ENCODE measurements at regions not wholly inside any gene's neighbourhood (a gene's known extent, or its start where the extent isn't known, plus 50 kb on each side); places are given as distances from the start of the nearest gene placed in this dataset.

- H3K9me2 ChIP-seq (ENCODE audit: low read depth, low read length), result no peaks in the 10 kb centered on the region
- H3K4me2 ChIP-seq (ENCODE audit: low read length), result no peak overlapping the region
- no peak overlapping the region for H3K27ac ChIP-seq (ENCODE audit: low read depth, low read length, poor library complexity, severe bottlenecking)
- no peaks in the 10 kb centered on the region for H3K4me1 ChIP-seq (ENCODE audit: insufficient read depth, low read length, severe bottlenecking)
- H3K9ac ChIP-seq (ENCODE audit: low read length), result no peak overlapping the region
- H3F3A ChIP-seq (ENCODE audit: insufficient read depth, low read length), result no peaks in the 10 kb centered on the region
- no peaks in the 10 kb centered on the region for H3K9me3 ChIP-seq (ENCODE audit: low read length)
- H3K79me2 ChIP-seq (ENCODE audit: insufficient read depth, low read length), result no peaks in the 10 kb centered on the region
- no peaks in the 10 kb centered on the region for H3K36me3 ChIP-seq (ENCODE audit: insufficient read depth, low read length)
- H3K27me3 ChIP-seq (ENCODE audit: insufficient read depth, low read length), result no peaks in the 10 kb centered on the region
- TF ChIP-seq EZH2 (IDR thresholded peaks at IDR 0.05; ENCODE audit: borderline replicate concordance, low read length), result no peak
- no peak for TF ChIP-seq CTCF (IDR thresholded peaks at IDR 0.05; ENCODE audit: low read length)
- H4K20me1 ChIP-seq (ENCODE audit: insufficient read depth, low read length), result no peaks in the 10 kb centered on the region
- no peak overlapping the region for H3K4me3 ChIP-seq (ENCODE audit: low read depth, low read length, poor library complexity, severe bottlenecking)
- H2AFZ ChIP-seq (ENCODE audit: low read length), result no peak overlapping the region
Observed at GRCh38 chr7:116439005-116439404, 60.5 kb upstream of the CAV2 start.

- Histone ChIP-seq H3K4me3 (ENCODE audit: low read depth, low read length, poor library complexity, severe bottlenecking) (no peak overlapping the region), H3K27ac (ENCODE audit: low read depth, low read length, poor library complexity, severe bottlenecking) (no peak overlapping the region), H4K20me1 (ENCODE audit: insufficient read depth, low read length) (no peaks in the 10 kb centered on the region), H3K36me3 (ENCODE audit: insufficient read depth, low read length) (no peaks in the 10 kb centered on the region), H3K79me2 (ENCODE audit: insufficient read depth, low read length) (no peaks in the 10 kb centered on the region), H3K9ac (ENCODE audit: low read length) (no peak overlapping the region), H3K4me2 (ENCODE audit: low read length) (no peak overlapping the region), H2AFZ (ENCODE audit: low read length) (no peak overlapping the region), H3K9me2 (ENCODE audit: low read depth, low read length) (no peaks in the 10 kb centered on the region), H3K9me3 (ENCODE audit: low read length) (no peaks in the 10 kb centered on the region), H3K4me1 (ENCODE audit: insufficient read depth, low read length, severe bottlenecking) (no peaks in the 10 kb centered on the region), H3F3A (ENCODE audit: insufficient read depth, low read length) (no peaks in the 10 kb centered on the region), H3K27me3 (ENCODE audit: insufficient read depth, low read length) (no peaks in the 10 kb centered on the region)
- no peak for TF ChIP-seq EZH2 (IDR thresholded peaks at IDR 0.05; ENCODE audit: borderline replicate concordance, low read length)
- TF ChIP-seq CTCF (IDR thresholded peaks at IDR 0.05; ENCODE audit: low read length), result no peak
Observed at GRCh38 chr7:116439841-116440549, 59.5 kb upstream of the CAV2 start.

GRCh38 chr7:116441534-116441933, 58.0 kb upstream of the CAV2 start:
- Histone ChIP-seq H3K4me2 (ENCODE audit: low read length) (no peak overlapping the region), H3K9me3 (ENCODE audit: low read length) (no peaks in the 10 kb centered on the region), H3K79me2 (ENCODE audit: insufficient read depth, low read length) (no peaks in the 10 kb centered on the region), H3K4me1 (ENCODE audit: insufficient read depth, low read length, severe bottlenecking) (no peaks in the 10 kb centered on the region), H3K9me2 (ENCODE audit: low read depth, low read length) (no peaks in the 10 kb centered on the region), H3F3A (ENCODE audit: insufficient read depth, low read length) (no peaks in the 10 kb centered on the region), H3K4me3 (ENCODE audit: low read depth, low read length, poor library complexity, severe bottlenecking) (no peak overlapping the region), H4K20me1 (ENCODE audit: insufficient read depth, low read length) (no peaks in the 10 kb centered on the region), H3K27me3 (ENCODE audit: insufficient read depth, low read length) (no peaks in the 10 kb centered on the region), H3K9ac (ENCODE audit: low read length) (no peak overlapping the region), H3K36me3 (ENCODE audit: insufficient read depth, low read length) (no peaks in the 10 kb centered on the region), H2AFZ (ENCODE audit: low read length) (no peak overlapping the region), H3K27ac (ENCODE audit: low read depth, low read length, poor library complexity, severe bottlenecking) (no peak overlapping the region)
- TF ChIP-seq CTCF (IDR thresholded peaks at IDR 0.05; ENCODE audit: low read length) (no peak), EZH2 (IDR thresholded peaks at IDR 0.05; ENCODE audit: borderline replicate concordance, low read length) (no peak)
